Activated CD4-positive, alpha-beta T cell treated with anti-CD3 and anti-CD28 coated beads, Interleukin-2, amount 10 ng/mL, durations not matched to agents 24 days and 14 days (primary cell): ENCODE measurements at regions not wholly inside any gene's neighbourhood (a gene's known extent, or its start where the extent isn't known, plus 50 kb on each side); places are given as distances from the start of the nearest gene placed in this dataset.
"Not testable (repeated sequence)": the region's sequence is repeated elsewhere in the genome, so short reads cannot be mapped to it uniquely, and the experiment has no call there.

ENCODE experiments used
- DNase-seq: peaks from one replicate; pipeline ENCODE4 v3.0.0; 2022
- H3K27ac Mint-ChIP-seq: one replicate; pipeline ENCODE4 v1.8.0; 2022; ENCODE audit warnings: mild to moderate bottlenecking, mixed read lengths
- H3K27me3 Mint-ChIP-seq: one replicate; pipeline ENCODE4 v1.8.0; 2022; ENCODE audit warnings: mixed read lengths
- H3K36me3 Mint-ChIP-seq: one replicate; pipeline ENCODE4 v1.8.0; 2022; ENCODE audit warnings: low read depth, mild to moderate bottlenecking, mixed read lengths
- H3K4me1 Mint-ChIP-seq: one replicate; pipeline ENCODE4 v1.8.0; 2021; ENCODE audit warnings: mixed read lengths
- H3K4me3 Mint-ChIP-seq: one replicate; pipeline ENCODE4 v1.8.0; 2022; ENCODE audit warnings: mild to moderate bottlenecking, moderate library complexity, mixed read lengths
- H3K9me3 Mint-ChIP-seq: one replicate; pipeline ENCODE4 v1.8.0; 2021; ENCODE audit warnings: mixed read lengths
- intact Hi-C: fragments of 100-400 bp; cut with micrococcal nuclease; formaldehyde crosslinking; loops from one replicate; pipeline ENCODE4 v1.15.1; 2023

GRCh38 chr13:89003656-89004055 is 1332.5 kb downstream of the SLITRK5 start:
- Mint-ChIP-seq H3K4me1 (no peaks in the 10 kb centered on the region), H3K9me3 (no peaks in the 10 kb centered on the region), H3K27ac (no peak overlapping the region), H3K27me3 (no peaks in the 10 kb centered on the region), H3K36me3 (no peaks in the 10 kb centered on the region), H3K4me3 (no peak overlapping the region)
- intact Hi-C loops: no loop called here
- DNase-seq: no peak

GRCh38 chr13:89011615-89012014 is 1340.4 kb downstream of the SLITRK5 start:
- peaks cover 4% of the 10 kb centered on the region for H3K9me3 Mint-ChIP-seq
- no peaks in the 10 kb centered on the region for H3K4me1 Mint-ChIP-seq
- H3K4me3 Mint-ChIP-seq: no peak overlapping the region
- no peak for DNase-seq
- intact Hi-C loops: no loop called here
- H3K27ac Mint-ChIP-seq: no peak overlapping the region
- H3K36me3 Mint-ChIP-seq: no peaks in the 10 kb centered on the region
- no peaks in the 10 kb centered on the region for H3K27me3 Mint-ChIP-seq

- DNase-seq: no peak
- H3K4me1 Mint-ChIP-seq: no peaks in the 10 kb centered on the region
- intact Hi-C loops: no loop called here
Measured at GRCh38 chr13:89027694-89028306, 1356.6 kb downstream of the SLITRK5 start.

GRCh38 chr13:89029062-89029461 is 1357.9 kb downstream of the SLITRK5 start:
- no peaks in the 10 kb centered on the region for H3K4me1 Mint-ChIP-seq
- H3K4me3 Mint-ChIP-seq: no peak overlapping the region
- H3K27ac Mint-ChIP-seq: no peak overlapping the region
- no peaks in the 10 kb centered on the region for H3K27me3 Mint-ChIP-seq
- H3K36me3 Mint-ChIP-seq: no peaks in the 10 kb centered on the region
- H3K9me3 Mint-ChIP-seq: peaks cover 19% of the 10 kb centered on the region
- intact Hi-C loops: no loop called here
- no peak for DNase-seq

More at GRCh38 chr13:89027694-89028306, 1356.6 kb downstream of the SLITRK5 start:
- Mint-ChIP-seq H3K27me3 (no peaks in the 10 kb centered on the region), H3K27ac (no peak overlapping the region), H3K36me3 (no peaks in the 10 kb centered on the region), H3K9me3 (peaks cover 16% of the 10 kb centered on the region), H3K4me3 (no peak overlapping the region)

GRCh38 chr13:89034015-89034414 is 1362.8 kb downstream of the SLITRK5 start:
- peaks cover 7% of the 10 kb centered on the region for H3K9me3 Mint-ChIP-seq
- H3K27me3 Mint-ChIP-seq: no peaks in the 10 kb centered on the region
- no peaks in the 10 kb centered on the region for H3K36me3 Mint-ChIP-seq
- H3K4me1 Mint-ChIP-seq: no peaks in the 10 kb centered on the region
- intact Hi-C loops: no loop called here
- no peak overlapping the region for H3K4me3 Mint-ChIP-seq
- H3K27ac Mint-ChIP-seq: no peak overlapping the region
- DNase-seq: no peak

GRCh38 chr13:89052699-89053098 is 1381.5 kb downstream of the SLITRK5 start:
- no peak for DNase-seq
- Mint-ChIP-seq H3K27ac (no peak overlapping the region), H3K27me3 (no peaks in the 10 kb centered on the region), H3K9me3 (no peaks in the 10 kb centered on the region), H3K4me1 (no peaks in the 10 kb centered on the region), H3K4me3 (no peak overlapping the region), H3K36me3 (no peaks in the 10 kb centered on the region)
- intact Hi-C loops: no loop called here

- intact Hi-C loops: no loop called here
- H3K4me3 Mint-ChIP-seq: no peak overlapping the region
- no peaks in the 10 kb centered on the region for H3K4me1 Mint-ChIP-seq
- H3K27me3 Mint-ChIP-seq: no peaks in the 10 kb centered on the region
- no peak for DNase-seq
- H3K27ac Mint-ChIP-seq: no peak overlapping the region
- no peaks in the 10 kb centered on the region for H3K36me3 Mint-ChIP-seq
- H3K9me3 Mint-ChIP-seq: no peaks in the 10 kb centered on the region
Measured at GRCh38 chr13:89053418-89053817, 1382.2 kb downstream of the SLITRK5 start.

- intact Hi-C loops: no loop called here
- Mint-ChIP-seq H3K4me3 (no peak overlapping the region), H3K27ac (no peak overlapping the region), H3K4me1 (no peaks in the 10 kb centered on the region), H3K36me3 (no peaks in the 10 kb centered on the region), H3K27me3 (no peaks in the 10 kb centered on the region), H3K9me3 (peaks cover 6% of the 10 kb centered on the region)
- DNase-seq: no peak
Measured at GRCh38 chr13:89057274-89057673, 1386.1 kb downstream of the SLITRK5 start.

- no peaks in the 10 kb centered on the region for H3K27me3 Mint-ChIP-seq
- H3K27ac Mint-ChIP-seq: no peak overlapping the region
- no peak for DNase-seq
- no peaks in the 10 kb centered on the region for H3K4me1 Mint-ChIP-seq
- peaks cover 6% of the 10 kb centered on the region for H3K9me3 Mint-ChIP-seq
- no peaks in the 10 kb centered on the region for H3K36me3 Mint-ChIP-seq
- H3K4me3 Mint-ChIP-seq: no peak overlapping the region
- intact Hi-C loops: no loop called here
Measured at GRCh38 chr13:89057862-89058261, 1386.7 kb downstream of the SLITRK5 start.

GRCh38 chr13:89061821-89062220 is 1390.7 kb downstream of the SLITRK5 start:
- H3K4me1 Mint-ChIP-seq: no peaks in the 10 kb centered on the region
- no peak overlapping the region for H3K27ac Mint-ChIP-seq
- DNase-seq: no peak
- no peak overlapping the region for H3K4me3 Mint-ChIP-seq
- H3K9me3 Mint-ChIP-seq: peaks cover 6% of the 10 kb centered on the region
- no peaks in the 10 kb centered on the region for H3K27me3 Mint-ChIP-seq
- intact Hi-C loops: no loop called here
- no peaks in the 10 kb centered on the region for H3K36me3 Mint-ChIP-seq

- no peaks in the 10 kb centered on the region for H3K9me3 Mint-ChIP-seq
- no peaks in the 10 kb centered on the region for H3K36me3 Mint-ChIP-seq
- H3K4me3 Mint-ChIP-seq: no peak overlapping the region
- H3K4me1 Mint-ChIP-seq: no peaks in the 10 kb centered on the region
- H3K27me3 Mint-ChIP-seq: no peaks in the 10 kb centered on the region
- intact Hi-C loops: no loop called here
- no peak overlapping the region for H3K27ac Mint-ChIP-seq
- DNase-seq: peak; percentile 72
Measured at GRCh38 chr13:89066868-89067466, 1395.8 kb downstream of the SLITRK5 start.

GRCh38 chr13:89072979-89073378 is 1401.8 kb downstream of the SLITRK5 start:
- DNase-seq: no peak
- Mint-ChIP-seq H3K27me3 (no peaks in the 10 kb centered on the region), H3K9me3 (no peaks in the 10 kb centered on the region), H3K4me3 (no peak overlapping the region), H3K4me1 (no peaks in the 10 kb centered on the region), H3K27ac (no peak overlapping the region), H3K36me3 (no peaks in the 10 kb centered on the region)
- intact Hi-C loops: no loop called here

GRCh38 chr13:89076622-89077021 is 1405.5 kb downstream of the SLITRK5 start:
- peaks cover 3% of the 10 kb centered on the region for H3K9me3 Mint-ChIP-seq
- H3K27ac Mint-ChIP-seq: no peak overlapping the region
- H3K36me3 Mint-ChIP-seq: no peaks in the 10 kb centered on the region
- no peaks in the 10 kb centered on the region for H3K27me3 Mint-ChIP-seq
- no peak overlapping the region for H3K4me3 Mint-ChIP-seq
- H3K4me1 Mint-ChIP-seq: no peaks in the 10 kb centered on the region
- intact Hi-C loops: no loop called here
- DNase-seq: no peak

GRCh38 chr13:89082623-89083022 is 1411.5 kb downstream of the SLITRK5 start:
- Mint-ChIP-seq H3K27me3 (no peaks in the 10 kb centered on the region), H3K36me3 (no peaks in the 10 kb centered on the region), H3K27ac (no peak overlapping the region), H3K4me1 (no peaks in the 10 kb centered on the region), H3K4me3 (no peak overlapping the region), H3K9me3 (peaks cover 10% of the 10 kb centered on the region)
- intact Hi-C loops: no loop called here
- no peak for DNase-seq

GRCh38 chr13:89088107-89088506 is 1416.9 kb downstream of the SLITRK5 start:
- H3K4me3 Mint-ChIP-seq, DNase-seq, H3K27me3 Mint-ChIP-seq, H3K27ac Mint-ChIP-seq, H3K36me3 Mint-ChIP-seq, H3K4me1 Mint-ChIP-seq, intact Hi-C loops, H3K9me3 Mint-ChIP-seq: not testable (repeated sequence)
